HG03045 (cell line): ENCODE measurements at regions not wholly inside any gene's neighbourhood (a gene's known extent, or its start where the extent isn't known, plus 50 kb on each side); places are given as distances from the start of the nearest gene placed in this dataset.

ENCODE experiments used
- ATAC-seq: cut with Tn5 transposase; IDR thresholded peaks from one replicate; pipeline ENCODE4 v1.9.1; 2021; ENCODE audit warnings: mild to moderate bottlenecking, moderate library complexity; ENCODE audit not compliant: unreplicated experiment

DNA sequence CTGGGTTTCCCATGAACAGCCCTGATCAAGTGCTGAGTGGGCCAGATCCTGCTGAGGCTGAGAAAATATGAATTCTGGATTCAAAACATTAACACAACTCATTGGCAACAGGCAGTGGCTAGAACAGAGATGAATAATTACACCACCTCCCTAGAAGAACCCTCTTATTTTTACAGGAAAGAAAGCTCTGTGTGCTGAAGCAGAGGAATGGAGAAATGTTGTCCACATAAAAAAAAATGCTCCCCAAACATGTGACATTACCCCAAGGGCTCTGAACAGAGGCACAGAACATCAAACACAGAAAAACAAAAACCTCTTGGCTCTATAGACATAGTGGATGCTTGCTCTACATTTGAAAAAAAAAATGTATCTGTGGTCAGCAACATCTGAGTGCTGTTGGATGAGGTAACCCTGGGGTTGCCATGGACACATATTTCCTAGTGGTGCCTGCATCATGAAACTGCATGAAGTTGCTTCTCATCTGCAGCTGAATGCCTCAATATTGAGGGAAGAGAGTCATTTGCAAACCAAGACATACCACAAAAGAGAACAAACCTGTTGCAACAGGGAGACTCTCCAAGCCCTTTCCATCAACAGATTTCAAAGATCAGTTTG is 98.8 kb downstream of the SNX19 start:
- no peak for ATAC-seq

DNA sequence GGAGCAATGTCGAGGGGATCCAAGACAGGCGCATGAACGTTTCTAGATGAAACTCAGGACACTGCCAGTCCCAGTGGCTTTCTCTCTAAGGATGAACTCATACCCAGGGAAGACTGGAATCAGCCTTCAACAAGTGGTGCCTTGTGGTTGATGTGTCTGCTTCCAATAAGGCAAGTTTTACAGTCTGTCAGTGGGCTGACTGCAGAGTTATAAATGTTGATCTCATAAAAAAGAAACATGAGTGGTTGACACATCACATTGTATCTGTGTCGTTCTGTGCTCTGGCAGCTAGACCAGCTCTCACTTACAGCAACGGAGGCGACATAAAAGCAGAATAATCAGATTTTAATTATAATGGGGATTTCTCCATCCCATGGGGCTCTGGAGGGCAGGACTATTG is 96.7 kb downstream of the SNX19 start:
- ATAC-seq = no peak
